ENCODE measurements at regions not wholly inside any gene's neighbourhood (a gene's known extent, or its start where the extent isn't known, plus 50 kb on each side); places are given as distances from the start of the nearest gene placed in this dataset. TPM values are rescaled to one million over a fixed set of nuclear protein-coding genes. Genes with fewer than 3 reads are reported as not detected.

DNA sequence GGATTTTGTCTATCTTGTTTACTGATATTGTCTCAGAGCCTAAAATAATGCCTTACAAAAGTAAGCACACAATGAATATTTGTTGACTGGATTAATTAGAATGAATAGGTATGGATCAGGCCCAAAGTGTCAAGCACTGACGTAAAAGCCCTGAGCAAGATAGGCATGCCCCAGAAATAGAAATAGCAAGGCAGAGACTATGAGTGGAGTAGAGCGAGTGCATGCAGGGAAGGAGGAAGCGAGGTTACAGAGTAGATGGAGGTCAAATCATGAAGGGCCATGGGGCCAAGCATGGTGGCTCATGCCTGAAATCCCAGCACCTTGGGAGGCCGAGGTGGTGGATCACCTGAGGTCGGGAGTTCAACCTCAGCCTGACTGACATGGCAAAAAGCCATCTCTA, 51.6 kb upstream of the SFTPD start:
- TF ChIP-seq, protein P1, sequence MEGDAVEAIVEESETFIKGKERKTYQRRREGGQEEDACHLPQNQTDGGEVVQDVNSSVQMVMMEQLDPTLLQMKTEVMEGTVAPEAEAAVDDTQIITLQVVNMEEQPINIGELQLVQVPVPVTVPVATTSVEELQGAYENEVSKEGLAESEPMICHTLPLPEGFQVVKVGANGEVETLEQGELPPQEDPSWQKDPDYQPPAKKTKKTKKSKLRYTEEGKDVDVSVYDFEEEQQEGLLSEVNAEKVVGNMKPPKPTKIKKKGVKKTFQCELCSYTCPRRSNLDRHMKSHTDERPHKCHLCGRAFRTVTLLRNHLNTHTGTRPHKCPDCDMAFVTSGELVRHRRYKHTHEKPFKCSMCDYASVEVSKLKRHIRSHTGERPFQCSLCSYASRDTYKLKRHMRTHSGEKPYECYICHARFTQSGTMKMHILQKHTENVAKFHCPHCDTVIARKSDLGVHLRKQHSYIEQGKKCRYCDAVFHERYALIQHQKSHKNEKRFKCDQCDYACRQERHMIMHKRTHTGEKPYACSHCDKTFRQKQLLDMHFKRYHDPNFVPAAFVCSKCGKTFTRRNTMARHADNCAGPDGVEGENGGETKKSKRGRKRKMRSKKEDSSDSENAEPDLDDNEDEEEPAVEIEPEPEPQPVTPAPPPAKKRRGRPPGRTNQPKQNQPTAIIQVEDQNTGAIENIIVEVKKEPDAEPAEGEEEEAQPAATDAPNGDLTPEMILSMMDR (IDR thresholded peaks at IDR 0.05; ENCODE audit: insufficient read depth, low read depth, low read length), result no peak
- Histone ChIP-seq H3K27me3 (ENCODE audit: control insufficient read depth, insufficient read depth, low read length) (peaks cover 7% of the 10 kb centered on the region), H3K4me3 (ENCODE audit: low read depth, low read length) (no peak overlapping the region), H3K36me3 (ENCODE audit: control insufficient read depth, insufficient read depth, low read length) (no peaks in the 10 kb centered on the region)
- ChIA-PET CTCF (no interaction called here), POLR2A (no interaction called here)
- no peak for DNase-seq (ENCODE audit: low read depth)

Small RNA genes lying in the stretch of these regions (small RNA-seq; reads per million reads assigned to genes)
- gene AL356095.1 (ENCODE audit: insufficient read length, low read depth, low replicate concordance), result not detected

All from BJ (cell line).